Hepatic stellate cell (primary cell): ENCODE measurements at regions not wholly inside any gene's neighbourhood (a gene's known extent, or its start where the extent isn't known, plus 50 kb on each side); places are given as distances from the start of the nearest gene placed in this dataset.

Source experiments
- DNase-seq: peaks from one replicate; pipeline ENCODE4 v3.0.0; 2011; ENCODE audit warnings: low spot score

- no peak for DNase-seq
These were observed 372.1 kb downstream of the MTRR start for GRCh38 chr5:8241076-8241475.

GRCh38 chr5:8241558-8241957 is 372.6 kb downstream of the MTRR start:
- DNase-seq: no peak

- DNase-seq: no peak
These were observed 378.3 kb downstream of the MTRR start for GRCh38 chr5:8247049-8247899.

- no peak for DNase-seq
These were observed 384.4 kb downstream of the MTRR start for GRCh38 chr5:8253376-8253775.

GRCh38 chr5:8254674-8255073 is 385.7 kb downstream of the MTRR start:
- DNase-seq: no peak

- DNase-seq: no peak
These were observed 389.9 kb downstream of the MTRR start for GRCh38 chr5:8258801-8259200.

- DNase-seq: no peak
These were observed 401.3 kb downstream of the MTRR start for GRCh38 chr5:8270246-8270645.

GRCh38 chr5:8280711-8281363 is 411.9 kb downstream of the MTRR start:
- no peak for DNase-seq

- no peak for DNase-seq
These were observed 419.4 kb downstream of the MTRR start for GRCh38 chr5:8288334-8288733.

GRCh38 chr5:8288897-8289516 is 420.1 kb downstream of the MTRR start:
- DNase-seq: no peak

GRCh38 chr5:8289779-8290178 is 420.8 kb downstream of the MTRR start:
- no peak for DNase-seq

- no peak for DNase-seq
These were observed 421.8 kb downstream of the MTRR start for GRCh38 chr5:8290721-8291120.

GRCh38 chr5:8291641-8292040 is 422.7 kb downstream of the MTRR start:
- DNase-seq: no peak

GRCh38 chr5:8295141-8295540 is 426.2 kb downstream of the MTRR start:
- DNase-seq: no peak

- DNase-seq: no peak
These were observed 430.8 kb downstream of the MTRR start for GRCh38 chr5:8299716-8300115.

- DNase-seq: no peak
These were observed 435.4 kb downstream of the MTRR start for GRCh38 chr5:8304341-8304740.

GRCh38 chr5:8306288-8306896 is 437.4 kb downstream of the MTRR start:
- DNase-seq: no peak

- DNase-seq: no peak
These were observed 446.0 kb downstream of the MTRR start for GRCh38 chr5:8314965-8315364.

GRCh38 chr5:8316608-8317280 is 447.8 kb downstream of the MTRR start:
- DNase-seq: no peak

- DNase-seq: no peak
These were observed 448.4 kb downstream of the MTRR start for GRCh38 chr5:8317335-8317734.

GRCh38 chr5:8320244-8320643 is 451.3 kb downstream of the MTRR start:
- no peak for DNase-seq

- no peak for DNase-seq
These were observed 452.3 kb downstream of the MTRR start for GRCh38 chr5:8321272-8321671.
